HepG2 (cell line): ENCODE measurements at regions not wholly inside any gene's neighbourhood (a gene's known extent, or its start where the extent isn't known, plus 50 kb on each side); places are given as distances from the start of the nearest gene placed in this dataset.

Experiments
- ATAC-seq: fragments of 200-7000 bp; cut with Tn5 transposase; 3 replicates; pipeline ENCODE4 v1.9.1; 2020; ENCODE audit warnings: mild to moderate bottlenecking, moderate library complexity
- BruUV-seq: library from RNA; stranded (reverse); fragments of 400-500 nt; replicated peaks from 2 replicates; lab custom pipeline; 2021; lab: Mats Ljungman, UMichigan
- CTCF ChIA-PET: fragments of 300-600 bp; formaldehyde crosslinking; extraction: SDS; loops from one replicate; lab custom pipeline; 2021; ENCODE audit warnings: low total read pairs, inconsistent platforms, low intra/inter-chr PET ratio; lab: Yijun Ruan, JAX
- POLR2A ChIA-PET: fragments of 350-600 bp; sonication (Branson Sonifier 250); formaldehyde crosslinking; loops from one replicate; lab custom pipeline; 2020; ENCODE audit warnings: antibody characterized with exemption, inconsistent platforms; lab: Yijun Ruan, JAX
- DNase-seq: peaks from one replicate; pipeline ENCODE4 v3.0.0-alpha.2; 2015; ENCODE audit warnings: low spot score
- FAIRE-seq: peaks from 3 replicates; lab custom pipeline; 2011; peaks lifted over from hg19 to GRCh38; lab: Jason Lieb, UNC
- H2AFZ ChIP-seq: one replicate; pipeline ENCODE4 v1.6.1; 2011; ENCODE audit warnings: low read length, inconsistent platforms
- H3K27ac ChIP-seq: fragments of 300-600 bp; 3 replicates; pipeline ENCODE4 v1.8.0; 2011; ENCODE audit warnings: mixed run types, mild to moderate bottlenecking, mixed read lengths, low read length, inconsistent platforms; ENCODE audit not compliant: insufficient read depth; ENCODE audit errors: extremely low read length
- H3K27me3 ChIP-seq, 2 experiments: fragments of 200-600 bp in 1 of 2; 2 replicates in 1 of 2; 3 replicates in 1 of 2; pipeline versions ENCODE4 v1.6.0 to v1.8.0; 2011; ENCODE audit warnings: low read length in 2 of 2, mild to moderate bottlenecking in 2 of 2, moderate library complexity in 2 of 2, inconsistent platforms in 1 of 2; ENCODE audit not compliant: insufficient read depth in 2 of 2, control insufficient read depth in 1 of 2
- H3K36me3 ChIP-seq, 2 experiments: fragments of 200-600 bp in 1 of 2; replicated peaks in 1 of 2; 2 replicates in 1 of 2; 3 replicates in 1 of 2; pipeline versions ENCODE4 v1.5.1 to v1.8.0; 2011; ENCODE audit warnings: low read length in 2 of 2, inconsistent platforms in 1 of 2; ENCODE audit not compliant: insufficient read depth in 2 of 2, control insufficient read depth in 1 of 2
- H3K4me1 ChIP-seq: 2 replicates; pipeline ENCODE4 v1.5.1; 2012; ENCODE audit warnings: low read length, inconsistent platforms; ENCODE audit not compliant: insufficient read depth
- H3K4me2 ChIP-seq: 2 replicates; pipeline ENCODE4 v1.6.0; 2011; ENCODE audit warnings: low read depth, low read length, inconsistent platforms
- H3K4me3 ChIP-seq, 3 experiments: fragments of 200-600 bp in 1 of 3; sonication (generic), shearing (Covaris generic) in 1 of 3; replicated peaks in 1 of 3; 2 replicates each; pipeline ENCODE4 v1.5.1; 2011 to 2016; ENCODE audit warnings: low read length in 3 of 3, inconsistent platforms in 2 of 3, low read depth in 2 of 3, mild to moderate bottlenecking in 2 of 3, control low read depth in 1 of 3, mixed read lengths in 1 of 3; ENCODE audit not compliant: insufficient read depth in 1 of 3
- H3K79me2 ChIP-seq: one replicate; pipeline ENCODE4 v1.6.1; 2011; ENCODE audit warnings: low read length, inconsistent platforms; ENCODE audit not compliant: insufficient read depth
- H3K9ac ChIP-seq: 2 replicates; pipeline ENCODE4 v1.6.0; 2011; ENCODE audit warnings: mild to moderate bottlenecking, low read depth, low read length, inconsistent platforms; ENCODE audit not compliant: insufficient read depth
- H3K9me3 ChIP-seq: 2 replicates; pipeline ENCODE4 v1.5.1; 2012; ENCODE audit warnings: mild to moderate bottlenecking, low read length
- H4K20me1 ChIP-seq: 2 replicates; pipeline ENCODE4 v1.6.0; 2011; ENCODE audit warnings: inconsistent platforms, mild to moderate bottlenecking, low read length, moderate library complexity; ENCODE audit not compliant: insufficient read depth
- GFI1 ChIP-seq: sonication (generic); formaldehyde crosslinking; IDR thresholded peaks from 2 replicates; pipeline ENCODE4 v1.5.0; 2020; ENCODE audit warnings: missing genetic modification reagents, mild to moderate bottlenecking, borderline replicate concordance
- HMGXB3 ChIP-seq: sonication (generic); formaldehyde crosslinking; IDR thresholded peaks from 2 replicates; pipeline ENCODE4 v1.4.0; 2020; ENCODE audit warnings: missing genetic modification reagents, borderline replicate concordance
- HNF4A ChIP-seq: sonication (generic); formaldehyde crosslinking; IDR thresholded peaks from 2 replicates; pipeline ENCODE4 v1.4.0; 2020; ENCODE audit warnings: missing genetic modification reagents
- HOXA3 ChIP-seq: sonication (generic); formaldehyde crosslinking; IDR thresholded peaks from 2 replicates; pipeline ENCODE4 v1.5.0; 2020; ENCODE audit warnings: missing genetic modification reagents
- MXD3 ChIP-seq: IDR thresholded peaks from 2 replicates; pipeline ENCODE4 v1.6.1; 2016; ENCODE audit warnings: mild to moderate bottlenecking, missing biosample characterization, missing genetic modification reagents
- NONO ChIP-seq, 2 experiments: fragments of 450-650 bp in 1 of 2; sonication (generic) in 1 of 2; formaldehyde crosslinking in 1 of 2; IDR thresholded peaks in 1 of 2; conservative IDR thresholded peaks in 1 of 2; 2 replicates each; pipeline versions ENCODE4 v1.6.1 to v1.8.0; 2017 to 2022; ENCODE audit warnings: mild to moderate bottlenecking in 1 of 2, missing genetic modification reagents in 1 of 2, moderate library complexity in 1 of 2
- RNF2 ChIP-seq: fragments of 450-650 bp; conservative IDR thresholded peaks from 2 replicates; pipeline ENCODE4 v1.6.1; 2016; ENCODE audit warnings: low read depth
- ZC3H4 ChIP-seq: sonication (generic); formaldehyde crosslinking; IDR thresholded peaks from 2 replicates; pipeline ENCODE4 v1.4.0; 2020; ENCODE audit warnings: missing genetic modification reagents, borderline replicate concordance
- ZNF382 ChIP-seq: sonication (generic); formaldehyde crosslinking; IDR thresholded peaks from 2 replicates; pipeline ENCODE4 v1.5.0; 2020; ENCODE audit warnings: missing genetic modification reagents, mild to moderate bottlenecking, borderline replicate concordance
- ZNF652 ChIP-seq: IDR thresholded peaks from 2 replicates; pipeline ENCODE4 v1.6.1; 2016; ENCODE audit warnings: low read depth, borderline replicate concordance
- WGBS: methylation state at CpG from one replicate; pipeline ENCODE4 v1.1.6; 2017; ENCODE audit warnings: low lambda C conversion rate; 5-methylcytosine and 5-hydroxymethylcytosine counted together
- in situ Hi-C: cut with HindIII; loops from 2 replicates; pipeline ENCODE4 v1.10.0; 2017; ENCODE audit warnings: low pct_unique_long_range_greater_than_20kb; ENCODE audit not compliant: extremely low pct_ligation_motif_present
- intact Hi-C: fragments of 100-400 bp; cut with micrococcal nuclease; formaldehyde crosslinking; loops from one replicate; pipeline ENCODE4 v1.10.0; 2022; ENCODE audit not compliant: unreplicated experiment
- TF ChIP-seq, protein P1 (sequence below): sonication (generic); formaldehyde crosslinking; IDR thresholded peaks from 2 replicates; pipeline ENCODE4 v1.5.0; 2020; ENCODE audit warnings: missing genetic modification reagents
- TF ChIP-seq, protein P2 (sequence below): fragments of 450-650 bp; IDR thresholded peaks from 2 replicates; pipeline ENCODE4 v1.6.1; 2017

GRCh38 chrX:124530803-124531202 lies 184.4 kb downstream of the SH2D1A start:
- intact Hi-C loops (no loop called here), in situ Hi-C loops (no loop called here)
- POLR2A ChIA-PET = no interaction called here
- no TSS peak for BruUV-seq
- H4K20me1 ChIP-seq = no peaks in the 10 kb centered on the region
- no peak overlapping the region for H3K27ac ChIP-seq
- no peak overlapping the region for H2AFZ ChIP-seq
- TF ChIP-seq RNF2 = no peak
- no peak for TF ChIP-seq NONO (IDR thresholded peaks at IDR 0.05)
- TF ChIP-seq NONO (CRISPR knock-in tag; conservative IDR thresholded peaks at IDR 0.05) = no peak
- no peak for TF ChIP-seq HNF4A (CRISPR knock-in tag)
- no peak for TF ChIP-seq ZNF652
- TF ChIP-seq HOXA3 (CRISPR knock-in tag) = no peak
- no peak for TF ChIP-seq HMGXB3
- TF ChIP-seq, protein P1, sequence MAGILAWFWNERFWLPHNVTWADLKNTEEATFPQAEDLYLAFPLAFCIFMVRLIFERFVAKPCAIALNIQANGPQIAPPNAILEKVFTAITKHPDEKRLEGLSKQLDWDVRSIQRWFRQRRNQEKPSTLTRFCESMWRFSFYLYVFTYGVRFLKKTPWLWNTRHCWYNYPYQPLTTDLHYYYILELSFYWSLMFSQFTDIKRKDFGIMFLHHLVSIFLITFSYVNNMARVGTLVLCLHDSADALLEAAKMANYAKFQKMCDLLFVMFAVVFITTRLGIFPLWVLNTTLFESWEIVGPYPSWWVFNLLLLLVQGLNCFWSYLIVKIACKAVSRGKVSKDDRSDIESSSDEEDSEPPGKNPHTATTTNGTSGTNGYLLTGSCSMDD = no peak
- no peak for TF ChIP-seq GFI1 (CRISPR knock-in tag)
- TF ChIP-seq, protein P2, sequence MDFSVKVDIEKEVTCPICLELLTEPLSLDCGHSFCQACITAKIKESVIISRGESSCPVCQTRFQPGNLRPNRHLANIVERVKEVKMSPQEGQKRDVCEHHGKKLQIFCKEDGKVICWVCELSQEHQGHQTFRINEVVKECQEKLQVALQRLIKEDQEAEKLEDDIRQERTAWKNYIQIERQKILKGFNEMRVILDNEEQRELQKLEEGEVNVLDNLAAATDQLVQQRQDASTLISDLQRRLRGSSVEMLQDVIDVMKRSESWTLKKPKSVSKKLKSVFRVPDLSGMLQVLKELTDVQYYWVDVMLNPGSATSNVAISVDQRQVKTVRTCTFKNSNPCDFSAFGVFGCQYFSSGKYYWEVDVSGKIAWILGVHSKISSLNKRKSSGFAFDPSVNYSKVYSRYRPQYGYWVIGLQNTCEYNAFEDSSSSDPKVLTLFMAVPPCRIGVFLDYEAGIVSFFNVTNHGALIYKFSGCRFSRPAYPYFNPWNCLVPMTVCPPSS = no peak
- TF ChIP-seq MXD3 (CRISPR knock-in tag) = no peak
- no peak for TF ChIP-seq ZNF382 (CRISPR knock-in tag)
- no peak for TF ChIP-seq ZC3H4 (CRISPR knock-in tag)
- ATAC-seq (no peak), FAIRE-seq (no peak), DNase-seq (no peak)
- no peaks in the 10 kb centered on the region for H3K79me2 ChIP-seq
- H3K4me2 ChIP-seq = no peak overlapping the region
- no peaks in the 10 kb centered on the region for H3K4me1 ChIP-seq
- WGBS = 100% methylated on average over 1 of the region's 1 CpG
- CTCF ChIA-PET = no interaction called here
- no peak overlapping the region for H3K9ac ChIP-seq
- no peaks in the 10 kb centered on the region for H3K9me3 ChIP-seq
- no peak overlapping the region for H3K4me3 ChIP-seq
- H3K36me3 ChIP-seq = no peaks in the 10 kb centered on the region
- H3K27me3 ChIP-seq = no peaks in the 10 kb centered on the region
